IPS-15b (cell line): ENCODE measurements at regions not wholly inside any gene's neighbourhood (a gene's known extent, or its start where the extent isn't known, plus 50 kb on each side); places are given as distances from the start of the nearest gene placed in this dataset.

Experiments used
- H3K27me3 ChIP-seq: one replicate; pipeline ENCODE4 v1.6.1; 2013; ENCODE audit warnings: low read length; ENCODE audit not compliant: control insufficient read depth, insufficient read depth
- H3K36me3 ChIP-seq: one replicate; pipeline ENCODE4 v1.6.1; 2013; ENCODE audit warnings: low read length; ENCODE audit not compliant: control insufficient read depth, insufficient read depth
- H3K4me1 ChIP-seq: one replicate; pipeline ENCODE4 v1.6.1; 2013; ENCODE audit warnings: mild to moderate bottlenecking, low read length; ENCODE audit not compliant: control insufficient read depth, insufficient read depth
- H3K4me3 ChIP-seq: one replicate; pipeline ENCODE4 v1.5.1; 2013; ENCODE audit warnings: low read depth, low read length
- H3K9ac ChIP-seq: one replicate; pipeline ENCODE4 v1.6.1; 2013; ENCODE audit warnings: low read depth, mild to moderate bottlenecking, low read length
- H3K9me3 ChIP-seq: one replicate; pipeline ENCODE4 v1.6.1; 2013; ENCODE audit warnings: mild to moderate bottlenecking, low read length; ENCODE audit not compliant: control insufficient read depth, insufficient read depth

DNA sequence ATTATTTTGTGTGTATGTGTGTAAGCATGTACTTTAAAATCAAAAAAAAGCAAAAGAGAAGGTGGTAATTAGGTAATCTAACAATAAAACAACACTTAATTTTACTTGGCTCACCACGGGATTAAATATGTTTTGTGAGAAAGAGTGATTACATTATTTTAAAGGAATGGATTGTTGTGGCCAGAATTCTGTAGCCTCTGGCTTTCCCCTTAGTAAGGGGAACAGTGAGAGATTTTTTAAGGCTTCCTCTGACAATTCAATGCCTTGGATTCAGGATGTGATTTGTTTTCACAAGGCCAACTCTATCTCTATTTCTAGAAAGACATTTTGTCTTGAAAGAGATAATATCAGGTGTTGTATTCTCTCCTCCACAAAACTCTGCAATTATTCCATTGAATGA is 560.3 kb upstream of the CDH8 start:
- H3K9me3 ChIP-seq, result no peaks in the 10 kb centered on the region
- no peaks in the 10 kb centered on the region for H3K4me1 ChIP-seq
- H3K36me3 ChIP-seq, result no peaks in the 10 kb centered on the region
- no peak overlapping the region for H3K4me3 ChIP-seq
- H3K27me3 ChIP-seq, result no peaks in the 10 kb centered on the region
- H3K9ac ChIP-seq, result no peak overlapping the region

DNA sequence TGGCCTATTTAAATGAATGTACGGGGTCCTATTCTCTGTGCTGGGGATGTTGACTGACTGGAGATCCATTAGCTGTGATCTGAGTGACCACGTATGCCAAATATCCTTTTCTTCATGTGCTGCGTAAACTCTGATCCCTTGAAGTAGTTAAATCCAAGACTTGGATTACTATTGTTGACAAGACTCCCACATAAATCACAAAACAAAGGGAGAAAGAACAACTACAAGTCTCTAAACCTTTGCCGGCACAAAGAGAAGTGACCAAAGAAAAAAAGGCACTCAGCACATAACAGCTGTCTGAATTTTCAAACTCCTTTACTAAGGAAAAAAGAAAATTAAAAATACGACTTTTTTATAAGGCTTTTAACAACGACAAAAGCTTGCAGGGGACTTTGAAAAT is 559.9 kb upstream of the CDH8 start:
- H3K9me3 ChIP-seq, result no peaks in the 10 kb centered on the region
- H3K4me3 ChIP-seq, result no peak overlapping the region
- H3K36me3 ChIP-seq, result no peaks in the 10 kb centered on the region
- H3K4me1 ChIP-seq, result no peaks in the 10 kb centered on the region
- no peaks in the 10 kb centered on the region for H3K27me3 ChIP-seq
- no peak overlapping the region for H3K9ac ChIP-seq

DNA sequence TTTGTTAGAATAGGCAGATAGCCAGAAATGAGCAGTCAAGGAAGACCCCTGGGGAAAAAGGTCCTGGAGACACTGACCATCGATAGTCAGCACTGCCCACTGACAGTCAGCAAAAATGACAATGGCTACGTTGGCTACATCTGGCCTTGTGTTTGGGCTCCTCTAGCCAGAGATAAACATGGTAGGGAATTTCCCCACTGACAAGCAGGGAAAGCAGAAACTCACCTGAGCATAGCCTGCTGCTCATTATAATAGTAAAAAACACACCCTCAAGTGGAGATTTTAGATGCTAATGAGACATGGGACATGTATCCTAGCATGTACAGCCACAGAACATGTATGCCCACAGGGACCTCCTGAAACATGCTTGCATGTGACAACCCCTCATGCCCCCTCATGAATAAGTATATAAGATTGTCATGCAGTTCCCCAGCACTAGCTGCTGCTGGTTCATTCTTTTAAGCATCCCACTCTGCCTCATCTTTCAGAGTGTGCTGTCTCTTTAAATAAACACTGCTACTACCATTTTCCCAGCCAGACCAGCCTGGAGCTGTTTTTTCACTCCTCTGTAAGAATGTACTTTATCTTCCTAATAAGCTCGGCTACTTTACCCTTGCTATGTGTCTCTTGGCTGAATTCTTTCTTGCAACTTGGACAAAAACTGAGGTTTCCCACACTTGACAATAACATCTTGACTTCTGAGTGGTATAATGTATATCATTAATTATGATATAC is 550.1 kb upstream of the CDH8 start:
- Histone ChIP-seq H3K4me1 (no peaks in the 10 kb centered on the region), H3K27me3 (no peaks in the 10 kb centered on the region), H3K4me3 (no peak overlapping the region), H3K9ac (no peak overlapping the region), H3K36me3 (no peaks in the 10 kb centered on the region), H3K9me3 (peaks cover 4% of the 10 kb centered on the region)

DNA sequence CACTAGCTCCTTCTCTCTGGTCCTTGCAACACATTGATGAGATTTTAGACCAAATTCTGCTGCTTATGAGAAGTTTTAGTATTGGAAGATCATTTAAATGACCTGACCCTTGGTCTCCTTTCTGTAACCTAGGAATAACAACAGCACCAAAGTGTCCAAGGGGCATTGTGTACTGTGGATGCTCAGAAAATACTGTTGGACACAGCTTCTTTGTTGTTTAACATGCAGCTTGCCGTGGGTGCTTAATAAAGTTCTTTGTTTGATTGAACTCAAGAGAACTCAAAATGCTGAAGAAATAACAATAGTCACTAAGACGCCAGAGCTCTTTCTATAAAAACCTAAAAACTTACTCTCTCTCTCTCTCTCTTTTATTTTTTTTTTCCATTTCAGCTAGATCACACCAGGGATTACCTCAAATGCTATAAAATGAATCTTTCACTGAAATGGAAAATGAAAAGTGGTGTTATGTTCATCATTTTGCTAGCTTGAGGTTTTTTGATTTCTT is 548.9 kb upstream of the CDH8 start:
- H3K4me1 ChIP-seq, result no peaks in the 10 kb centered on the region
- peaks cover 4% of the 10 kb centered on the region for H3K9me3 ChIP-seq
- H3K9ac ChIP-seq, result no peak overlapping the region
- no peak overlapping the region for H3K4me3 ChIP-seq
- H3K27me3 ChIP-seq, result no peaks in the 10 kb centered on the region
- no peaks in the 10 kb centered on the region for H3K36me3 ChIP-seq

DNA sequence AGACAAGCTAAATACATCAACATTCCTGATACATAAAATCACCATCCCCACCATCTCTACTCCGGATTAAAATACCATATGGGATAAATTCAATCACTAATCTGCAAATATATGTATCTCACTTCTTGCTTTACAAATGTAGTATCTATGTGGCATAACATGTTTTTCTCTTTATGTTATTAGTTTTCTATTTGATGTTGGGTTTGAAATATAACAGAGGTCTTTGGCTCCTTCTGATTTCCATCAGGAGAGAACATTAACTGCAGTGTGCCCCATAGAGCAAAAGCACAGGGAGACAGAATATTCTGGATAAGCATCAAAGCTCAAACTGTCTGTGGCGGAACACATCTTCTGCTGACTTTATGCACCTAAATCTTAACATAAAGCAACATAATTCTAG is 547.2 kb upstream of the CDH8 start:
- Histone ChIP-seq H3K36me3 (no peaks in the 10 kb centered on the region), H3K9ac (no peak overlapping the region), H3K4me3 (no peak overlapping the region), H3K27me3 (no peaks in the 10 kb centered on the region), H3K9me3 (peaks cover 4% of the 10 kb centered on the region), H3K4me1 (no peaks in the 10 kb centered on the region)

DNA sequence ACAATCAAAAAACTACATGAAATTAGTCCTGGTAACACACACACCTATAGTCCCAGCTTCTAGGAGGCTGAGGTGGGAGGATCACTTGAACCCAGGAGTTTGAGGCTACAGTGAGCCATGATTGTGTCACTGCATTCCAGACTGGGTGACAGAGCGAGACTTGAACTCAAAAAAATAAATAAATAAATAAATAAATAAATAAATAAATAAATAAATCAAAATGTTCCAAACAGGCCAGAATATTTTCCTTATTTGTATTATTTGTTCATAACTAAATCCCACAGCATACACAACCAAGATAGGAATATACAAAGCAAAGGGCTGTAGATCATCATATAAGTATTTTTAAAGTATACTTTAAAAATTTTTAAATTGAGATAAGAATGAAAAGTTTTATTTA is 537.2 kb upstream of the CDH8 start:
- no peaks in the 10 kb centered on the region for H3K27me3 ChIP-seq
- H3K4me1 ChIP-seq, result no peaks in the 10 kb centered on the region
- no peak overlapping the region for H3K9ac ChIP-seq
- no peaks in the 10 kb centered on the region for H3K36me3 ChIP-seq
- H3K9me3 ChIP-seq, result no peaks in the 10 kb centered on the region
- H3K4me3 ChIP-seq, result no peak overlapping the region

DNA sequence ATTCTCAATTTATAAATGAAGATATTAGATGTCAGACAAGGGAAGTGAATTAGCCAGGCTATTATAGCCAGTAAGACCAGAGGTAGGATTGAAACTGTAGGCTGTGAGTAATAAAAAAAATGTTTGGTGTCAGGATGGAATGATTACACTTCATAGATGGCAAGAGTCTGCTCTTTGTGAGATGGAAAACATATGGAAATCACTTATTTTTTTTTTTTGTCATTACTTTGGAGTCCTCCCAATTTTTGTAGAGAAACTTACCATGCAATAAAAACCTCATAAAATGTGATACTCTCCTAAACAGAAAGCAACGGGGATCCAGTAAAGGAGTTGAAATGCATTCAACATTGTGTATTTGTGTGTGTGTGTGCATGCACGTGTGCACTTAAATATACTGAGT is 532.7 kb upstream of the CDH8 start:
- Histone ChIP-seq H3K36me3 (no peaks in the 10 kb centered on the region), H3K9me3 (no peaks in the 10 kb centered on the region), H3K4me1 (no peaks in the 10 kb centered on the region), H3K4me3 (no peak overlapping the region), H3K9ac (no peak overlapping the region), H3K27me3 (no peaks in the 10 kb centered on the region)

DNA sequence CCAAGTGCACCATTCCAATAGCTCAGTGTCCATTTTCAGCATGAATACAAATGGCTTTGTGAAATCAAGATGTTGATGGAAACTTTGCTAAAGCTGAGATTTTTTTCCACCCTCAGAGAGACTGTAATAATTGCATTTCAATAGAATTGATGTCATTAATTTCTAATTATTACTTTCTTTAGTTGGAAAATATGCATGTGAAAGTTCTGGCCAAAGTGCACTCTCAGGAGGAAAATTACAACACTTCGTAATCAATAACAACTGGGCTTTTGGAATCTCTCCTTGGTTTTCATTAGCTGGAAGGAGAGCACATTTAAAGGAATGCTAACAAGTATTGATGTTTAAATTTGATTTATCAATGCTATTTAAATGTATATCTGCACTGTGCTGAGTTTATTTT is 529.5 kb upstream of the CDH8 start:
- Histone ChIP-seq H3K9me3 (no peaks in the 10 kb centered on the region), H3K36me3 (no peaks in the 10 kb centered on the region), H3K4me3 (no peak overlapping the region), H3K27me3 (no peaks in the 10 kb centered on the region), H3K4me1 (no peaks in the 10 kb centered on the region), H3K9ac (no peak overlapping the region)

DNA sequence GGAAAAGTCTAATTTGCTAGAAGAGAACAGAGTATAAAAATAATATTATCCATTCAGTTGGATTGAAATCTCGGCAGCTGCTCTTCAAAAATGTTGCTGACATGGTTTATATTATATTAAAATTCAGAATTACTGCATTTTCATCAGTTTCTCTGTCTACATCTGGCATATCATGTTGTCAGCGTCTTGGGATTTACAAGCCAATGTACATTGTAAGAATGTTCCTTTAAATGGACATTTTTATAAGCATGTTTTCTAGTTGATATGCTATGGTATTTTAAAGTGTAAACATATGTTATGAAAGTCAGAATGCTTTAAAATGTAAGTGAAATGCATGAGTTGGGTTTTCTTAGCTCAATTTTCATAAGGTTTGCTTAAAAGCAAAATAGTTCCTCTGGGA is 528.1 kb upstream of the CDH8 start:
- H3K9ac ChIP-seq, result no peak overlapping the region

DNA sequence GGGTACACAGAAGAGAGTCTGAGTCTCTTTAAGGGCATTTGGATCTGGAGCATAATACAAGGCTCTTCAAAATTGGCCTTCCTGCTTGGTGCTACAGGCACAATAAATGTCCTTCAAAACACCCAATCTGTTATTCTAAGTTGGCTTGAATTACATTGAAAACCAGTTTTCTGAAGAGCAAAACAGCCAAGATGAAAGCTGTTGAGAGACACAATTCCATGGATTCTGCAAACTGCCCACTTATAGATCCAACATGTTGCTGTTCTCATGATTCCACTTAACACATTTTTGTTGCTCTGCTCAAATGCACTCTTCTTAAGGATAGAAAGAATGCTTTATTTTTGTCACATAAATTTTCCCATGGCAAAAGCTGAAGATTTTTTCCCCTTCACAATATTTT is 525.9 kb upstream of the CDH8 start:
- Histone ChIP-seq H3K9ac (no peak overlapping the region), H3K4me1 (no peaks in the 10 kb centered on the region), H3K9me3 (no peaks in the 10 kb centered on the region), H3K4me3 (no peak overlapping the region), H3K27me3 (no peaks in the 10 kb centered on the region), H3K36me3 (no peaks in the 10 kb centered on the region)

More for the DNA sequence above, 528.1 kb upstream of the CDH8 start:
- Histone ChIP-seq H3K9me3 (no peaks in the 10 kb centered on the region), H3K27me3 (no peaks in the 10 kb centered on the region), H3K4me3 (no peak overlapping the region), H3K36me3 (no peaks in the 10 kb centered on the region), H3K4me1 (no peaks in the 10 kb centered on the region)

DNA sequence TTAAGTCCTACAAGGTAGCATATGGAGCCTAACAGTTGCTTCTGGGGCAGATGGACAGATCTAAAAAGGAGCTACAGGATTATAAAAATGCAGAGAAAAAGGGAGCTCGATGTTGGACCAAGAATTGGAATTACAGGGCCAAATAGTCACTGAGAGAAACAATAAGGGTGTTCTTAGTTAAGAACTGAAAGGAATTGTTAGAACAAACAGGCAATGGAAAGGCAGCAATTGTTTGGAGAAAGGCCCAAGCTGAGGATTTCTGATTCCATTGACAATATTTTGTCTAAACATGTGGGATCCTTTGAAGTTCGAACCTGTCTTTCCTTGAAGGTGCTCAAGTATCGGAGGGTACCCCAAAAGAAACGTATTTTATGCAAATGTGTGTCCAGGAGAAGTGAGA is 513.6 kb upstream of the CDH8 start:
- Histone ChIP-seq H3K9me3 (no peaks in the 10 kb centered on the region), H3K27me3 (no peaks in the 10 kb centered on the region), H3K4me1 (no peaks in the 10 kb centered on the region), H3K9ac (no peak overlapping the region), H3K36me3 (no peaks in the 10 kb centered on the region), H3K4me3 (no peak overlapping the region)

DNA sequence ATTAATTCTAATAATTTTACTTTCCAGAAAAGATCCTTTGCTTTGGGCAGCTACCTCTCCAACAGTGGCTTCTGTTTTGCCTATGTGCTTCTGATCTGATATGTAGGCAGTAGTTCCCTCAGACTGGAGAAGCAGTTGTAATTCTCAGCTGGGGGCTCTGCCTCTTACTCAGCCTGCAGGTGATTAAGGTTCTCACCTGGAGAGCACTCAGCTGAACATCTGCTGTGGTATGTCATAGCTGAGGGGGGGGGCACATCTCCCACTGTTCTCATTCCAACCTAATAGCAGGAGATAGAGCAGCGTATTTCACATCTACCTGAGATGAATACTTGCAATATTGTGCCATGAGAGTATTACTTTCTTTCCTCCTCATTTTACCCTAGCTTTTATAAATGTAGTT is 511.9 kb upstream of the CDH8 start:
- H3K36me3 ChIP-seq, result no peaks in the 10 kb centered on the region
- H3K27me3 ChIP-seq, result no peaks in the 10 kb centered on the region
- H3K9ac ChIP-seq, result no peak overlapping the region
- H3K9me3 ChIP-seq, result no peaks in the 10 kb centered on the region
- no peak overlapping the region for H3K4me3 ChIP-seq
- H3K4me1 ChIP-seq, result no peaks in the 10 kb centered on the region
